Spinal cord (tissue), 9 donors: ENCODE measurements at regions not wholly inside any gene's neighbourhood (a gene's known extent, or its start where the extent isn't known, plus 50 kb on each side); places are given as distances from the start of the nearest gene placed in this dataset.

Experiments used
- DNase-seq, 6 donors: peaks; one replicate each; pipeline versions ENCODE4 v3.0.0 to v3.0.0-alpha.2; 2013 to 2015; ENCODE audit warnings: low spot score in 6 of 6, low read depth in 4 of 6
- H3K27ac ChIP-seq: one replicate; pipeline ENCODE4 v1.5.1; 2013; ENCODE audit warnings: low read depth, low read length, control low read depth
- H3K27me3 ChIP-seq: one replicate; pipeline ENCODE4 v1.6.1; 2013; ENCODE audit warnings: low read length; ENCODE audit not compliant: control insufficient read depth, insufficient read depth
- H3K36me3 ChIP-seq: one replicate; pipeline ENCODE4 v1.6.1; 2013; ENCODE audit warnings: low read length; ENCODE audit not compliant: control insufficient read depth, insufficient read depth
- H3K4me1 ChIP-seq: one replicate; pipeline ENCODE4 v1.6.1; 2013; ENCODE audit warnings: low read length; ENCODE audit not compliant: control insufficient read depth, insufficient read depth
- H3K4me3 ChIP-seq: one replicate; pipeline ENCODE4 v1.5.1; 2013; ENCODE audit warnings: low read depth, low read length, control low read depth
- H3K9me3 ChIP-seq: one replicate; pipeline ENCODE4 v1.6.1; 2013; ENCODE audit warnings: low read length; ENCODE audit not compliant: control insufficient read depth, insufficient read depth
- WGBS: methylation state at CpG from one replicate; pipeline ENCODE4 v1.1.5; 2013; ENCODE audit warnings: missing lambda C conversion rate; ENCODE audit not compliant: insufficient coverage; 5-methylcytosine and 5-hydroxymethylcytosine counted together
- donor health status: healthy.

- no peak for DNase-seq
- H3K9me3 ChIP-seq, result no peaks in the 10 kb centered on the region
- no peak overlapping the region for H3K4me3 ChIP-seq
- no peaks in the 10 kb centered on the region for H3K36me3 ChIP-seq
- no peaks in the 10 kb centered on the region for H3K4me1 ChIP-seq
- no peaks in the 10 kb centered on the region for H3K27me3 ChIP-seq
- WGBS, result 100% methylated on average over 1 of the region's 2 CpGs
- no peak overlapping the region for H3K27ac ChIP-seq
Observed at GRCh38 chr2:38165698-38166097, 89.7 kb upstream of the CYP1B1 start.

GRCh38 chr2:38164881-38165280, 88.9 kb upstream of the CYP1B1 start:
- Histone ChIP-seq H3K4me1 (no peaks in the 10 kb centered on the region), H3K27me3 (no peaks in the 10 kb centered on the region), H3K9me3 (no peaks in the 10 kb centered on the region), H3K4me3 (no peak overlapping the region), H3K36me3 (no peaks in the 10 kb centered on the region), H3K27ac (no peak overlapping the region)
- no peak for DNase-seq
- 42% methylated on average over 2 of the region's 4 CpGs for WGBS

DNA sequence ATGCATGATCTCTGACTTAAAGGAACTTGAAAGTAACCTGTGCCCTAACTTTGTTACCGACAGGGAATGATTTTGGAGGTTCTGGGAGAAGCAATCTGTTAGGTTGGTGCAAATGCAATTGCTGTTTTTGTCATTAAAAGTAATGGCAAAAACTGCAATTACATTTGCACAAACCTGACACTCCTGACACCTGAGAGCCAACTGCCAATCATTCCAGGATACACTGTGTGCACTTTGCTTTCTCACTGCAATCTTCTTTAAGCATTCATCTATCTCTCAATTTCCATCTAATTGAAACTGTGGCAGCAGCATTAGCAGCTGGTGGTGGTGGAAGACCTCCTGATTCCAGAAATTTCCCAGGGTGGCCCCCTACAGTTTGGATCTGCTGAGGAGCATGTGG, 87.6 kb upstream of the CYP1B1 start:
- no CpG with 5 or more reads among the region's 1 CpG for WGBS
- Histone ChIP-seq H3K4me3 (no peak overlapping the region), H3K4me1 (no peaks in the 10 kb centered on the region), H3K36me3 (no peaks in the 10 kb centered on the region), H3K27ac (no peak overlapping the region), H3K9me3 (no peaks in the 10 kb centered on the region), H3K27me3 (no peaks in the 10 kb centered on the region)
- no peak for DNase-seq

DNA sequence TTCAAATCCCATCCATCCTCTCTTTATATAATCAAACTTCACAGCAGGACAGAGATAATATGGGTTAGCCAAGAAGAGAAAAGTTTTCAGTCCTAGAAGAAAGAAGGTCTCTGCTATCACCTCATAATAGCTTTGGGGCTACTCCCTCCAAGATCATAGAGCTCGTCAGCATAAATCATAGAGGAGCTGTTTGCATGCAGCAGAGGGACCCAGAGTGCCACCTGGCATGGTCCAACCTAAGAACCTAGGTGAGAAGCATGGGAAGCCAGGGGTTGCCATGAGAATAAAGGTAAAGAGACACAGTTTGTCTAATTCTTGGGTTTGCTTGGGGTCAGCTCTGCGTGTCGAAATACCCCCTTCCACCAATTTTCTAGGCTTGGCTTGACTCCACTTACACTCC, 87.1 kb upstream of the CYP1B1 start:
- Histone ChIP-seq H3K36me3 (no peaks in the 10 kb centered on the region), H3K9me3 (no peaks in the 10 kb centered on the region), H3K27ac (no peak overlapping the region), H3K4me1 (peaks cover 5% of the 10 kb centered on the region), H3K27me3 (no peaks in the 10 kb centered on the region), H3K4me3 (no peak overlapping the region)
- 80% methylated on average over 1 of the region's 3 CpGs for WGBS
- DNase-seq, result no peak

DNA sequence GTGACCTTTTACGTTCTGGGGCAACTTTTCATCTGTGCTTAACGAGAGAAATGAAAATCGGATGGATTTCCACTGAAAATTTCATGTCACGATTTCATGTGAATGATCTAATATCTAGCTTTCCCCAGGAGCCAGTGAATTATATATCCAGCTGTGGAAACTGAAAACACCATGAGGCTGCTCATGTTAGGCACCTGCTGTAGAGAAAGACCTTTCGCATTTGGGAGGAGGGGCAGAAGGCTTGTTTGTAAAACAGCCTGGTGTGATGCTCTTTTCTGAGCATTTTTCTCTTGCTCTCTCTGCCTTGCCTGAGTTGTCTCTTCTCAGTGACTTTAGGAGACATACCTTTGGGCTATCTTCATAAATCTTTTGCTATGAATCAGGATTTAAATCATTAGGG, 84.6 kb upstream of the CYP1B1 start:
- H3K27ac ChIP-seq, result peak overlapping the region; percentile 84
- WGBS, result 94% methylated on average over 4 of the region's 5 CpGs

DNA sequence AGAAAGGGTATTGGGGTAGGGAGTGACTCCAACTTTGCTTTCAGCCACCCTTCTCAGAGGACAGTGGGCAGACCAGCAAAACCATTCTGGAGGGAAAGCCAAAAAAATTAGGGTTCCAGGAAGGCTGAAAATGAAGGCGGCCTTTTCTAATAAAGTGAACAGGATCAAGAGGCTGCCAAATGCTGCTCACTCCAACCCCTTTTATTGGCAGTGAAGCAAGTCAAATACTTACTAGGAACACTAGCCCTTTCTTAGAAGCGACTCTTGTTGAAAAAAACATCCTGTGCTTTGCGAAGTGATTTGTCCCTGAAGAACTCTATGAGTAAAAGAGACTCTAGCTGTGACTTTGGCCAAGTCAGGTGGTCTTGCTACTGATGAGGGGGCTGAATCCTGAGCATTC, 83.6 kb upstream of the CYP1B1 start:
- Histone ChIP-seq H3K4me1 (peaks cover 9% of the 10 kb centered on the region), H3K36me3 (no peaks in the 10 kb centered on the region), H3K27me3 (no peaks in the 10 kb centered on the region), H3K9me3 (no peaks in the 10 kb centered on the region), H3K27ac (peak overlapping the region; percentile 84), H3K4me3 (no peak overlapping the region)
- peak in 3 of 6 donors; percentile 21 to 78 (median 35) for DNase-seq
- WGBS, result 100% methylated on average over 1 of the region's 3 CpGs

More for the DNA sequence above, 84.6 kb upstream of the CYP1B1 start:
- no peak for DNase-seq
- H3K9me3 ChIP-seq, result no peaks in the 10 kb centered on the region
- H3K4me3 ChIP-seq, result no peak overlapping the region
- H3K4me1 ChIP-seq, result peaks cover 9% of the 10 kb centered on the region
- no peaks in the 10 kb centered on the region for H3K27me3 ChIP-seq
- H3K36me3 ChIP-seq, result no peaks in the 10 kb centered on the region

DNA sequence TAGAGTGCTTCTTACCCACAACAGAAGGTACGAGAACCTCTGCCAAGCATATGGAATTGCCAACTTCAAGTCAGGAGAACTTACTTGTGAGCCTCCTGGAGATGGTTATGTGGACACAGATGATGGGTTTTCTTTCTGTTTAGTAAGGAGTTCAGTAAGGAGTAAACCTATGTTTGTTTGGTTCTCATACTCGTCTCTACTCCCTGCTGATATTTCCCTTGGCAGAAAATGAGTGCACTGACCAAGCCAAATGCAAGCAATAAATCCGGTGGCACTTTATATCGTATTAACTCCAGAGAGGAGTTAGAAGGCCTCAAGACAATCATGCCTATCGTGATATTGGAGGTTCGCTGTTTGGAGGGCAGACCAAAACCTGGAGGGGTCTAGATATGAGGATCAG, 83.2 kb upstream of the CYP1B1 start:
- H3K4me3 ChIP-seq, result no peak overlapping the region
- peaks cover 9% of the 10 kb centered on the region for H3K4me1 ChIP-seq
- H3K9me3 ChIP-seq, result no peaks in the 10 kb centered on the region
- peak overlapping the region; percentile 84 for H3K27ac ChIP-seq
- WGBS, result 54% methylated on average over 5 of the region's 6 CpGs
- H3K36me3 ChIP-seq, result no peaks in the 10 kb centered on the region
- peak in 1 of 6 donors; percentile 64 for DNase-seq
- no peaks in the 10 kb centered on the region for H3K27me3 ChIP-seq

DNA sequence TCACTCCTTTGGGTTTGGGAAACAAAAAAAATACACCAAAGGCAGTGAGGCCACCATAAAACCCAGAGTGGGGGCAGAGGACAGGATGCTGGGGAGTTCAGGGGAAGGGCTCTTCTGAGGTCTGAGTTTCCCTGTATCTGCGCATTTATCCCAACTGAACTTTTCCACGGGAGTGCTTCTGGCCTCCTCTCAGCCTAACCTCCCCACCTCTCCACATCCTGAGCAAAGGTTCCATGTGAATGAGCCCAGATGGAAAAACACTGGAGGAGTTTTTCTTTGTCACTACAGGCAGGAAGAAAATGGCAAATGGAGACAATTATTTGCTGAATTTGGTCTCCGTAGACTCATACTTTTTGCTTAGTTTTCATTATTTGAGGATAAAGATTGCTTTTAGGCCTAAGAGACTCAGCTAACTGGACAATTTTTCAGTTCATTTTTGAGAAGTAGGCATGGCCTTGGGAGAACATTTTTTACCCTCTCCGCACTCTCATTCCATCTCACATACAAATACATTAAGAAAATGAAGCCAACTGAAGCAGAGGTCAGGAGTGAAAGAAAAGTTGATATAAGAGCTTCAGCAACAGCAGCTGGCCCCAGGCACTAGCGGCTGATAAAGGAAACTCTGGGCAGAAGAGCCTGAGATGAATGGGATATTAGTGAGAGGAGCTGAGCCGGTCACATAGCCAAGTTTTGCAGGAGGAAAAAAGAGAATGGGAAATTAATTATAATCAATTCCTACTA, 82.6 kb upstream of the CYP1B1 start:
- 20% methylated on average over 1 of the region's 6 CpGs for WGBS

GRCh38 chr2:38156436-38156835, 80.5 kb upstream of the CYP1B1 start:
- Histone ChIP-seq H3K4me1 (peaks cover 9% of the 10 kb centered on the region), H3K27ac (peak overlapping the region; percentile 18), H3K27me3 (no peaks in the 10 kb centered on the region), H3K4me3 (no peak overlapping the region), H3K36me3 (no peaks in the 10 kb centered on the region), H3K9me3 (no peaks in the 10 kb centered on the region)
- no peak for DNase-seq
- 77% methylated on average over 3 of the region's 5 CpGs for WGBS

More for the DNA sequence above, 82.6 kb upstream of the CYP1B1 start:
- DNase-seq, result peak in 1 of 6 donors; percentile 65
- Histone ChIP-seq H3K27me3 (no peaks in the 10 kb centered on the region), H3K4me1 (peaks cover 9% of the 10 kb centered on the region), H3K27ac (peak overlapping the region; percentile 84), H3K4me3 (no peak overlapping the region), H3K9me3 (no peaks in the 10 kb centered on the region), H3K36me3 (no peaks in the 10 kb centered on the region)

DNA sequence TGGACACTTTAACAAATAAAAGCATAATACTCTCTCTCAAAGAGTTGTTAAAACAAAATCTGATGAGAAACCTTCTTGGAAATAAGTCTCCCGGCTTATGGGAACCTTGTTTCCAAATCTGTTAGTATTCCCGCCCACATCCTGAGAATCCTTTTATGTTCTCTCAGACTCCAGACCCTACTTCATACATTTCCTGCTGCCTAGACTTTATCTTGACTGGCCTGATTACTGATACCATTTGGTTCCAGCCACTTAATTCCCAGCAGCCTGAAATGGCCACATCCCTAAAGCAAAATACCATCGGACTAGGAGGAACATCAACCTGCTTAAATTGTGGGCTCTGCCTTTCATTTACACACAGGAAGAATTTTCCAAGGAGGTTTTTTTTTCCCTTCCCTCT, 79.1 kb upstream of the CYP1B1 start:
- no peaks in the 10 kb centered on the region for H3K27me3 ChIP-seq
- H3K4me1 ChIP-seq, result peaks cover 9% of the 10 kb centered on the region
- WGBS, result 81% methylated on average over 2 of the region's 3 CpGs
- H3K36me3 ChIP-seq, result no peaks in the 10 kb centered on the region
- no peaks in the 10 kb centered on the region for H3K9me3 ChIP-seq
- DNase-seq, result no peak
- no peak overlapping the region for H3K27ac ChIP-seq
- H3K4me3 ChIP-seq, result no peak overlapping the region
